Stimulated activated CD4-positive, alpha-beta T cell treated with anti-CD3 and anti-CD28 coated beads, TNF-alpha, amount 100 ng/mL, for 1 hour (primary cell): ENCODE measurements at regions not wholly inside any gene's neighbourhood (a gene's known extent, or its start where the extent isn't known, plus 50 kb on each side); places are given as distances from the start of the nearest gene placed in this dataset.

Experiments used
- DNase-seq, 3 donors: peaks; one replicate each; pipeline ENCODE4 v3.0.0-alpha.2; 2020; ENCODE audit warnings: low read depth in 3 of 3, low spot score in 1 of 3

GRCh38 chr5:38032149-38032548, 192.3 kb upstream of the GDNF start:
- no peak for DNase-seq

GRCh38 chr5:38031304-38031703, 191.5 kb upstream of the GDNF start:
- no peak for DNase-seq

GRCh38 chr5:38029397-38030065, 189.7 kb upstream of the GDNF start:
- no peak for DNase-seq

- no peak for DNase-seq
Measured at GRCh38 chr5:38023799-38024198, 184.0 kb upstream of the GDNF start.

GRCh38 chr5:38023371-38023770, 183.5 kb upstream of the GDNF start:
- DNase-seq = no peak

- no peak for DNase-seq
Measured at GRCh38 chr5:38022631-38023030, 182.8 kb upstream of the GDNF start.

GRCh38 chr5:38018016-38018415, 178.2 kb upstream of the GDNF start:
- no peak for DNase-seq

- DNase-seq = no peak
Measured at GRCh38 chr5:38013107-38013506, 173.3 kb upstream of the GDNF start.

- DNase-seq = no peak
Measured at GRCh38 chr5:38011668-38012188, 171.9 kb upstream of the GDNF start.

- DNase-seq = no peak
Measured at GRCh38 chr5:38009749-38010358, 170.0 kb upstream of the GDNF start.

GRCh38 chr5:38008198-38008597, 168.4 kb upstream of the GDNF start:
- DNase-seq = no peak

GRCh38 chr5:37999593-37999992, 159.8 kb upstream of the GDNF start:
- DNase-seq = no peak

GRCh38 chr5:37996918-37997317, 157.1 kb upstream of the GDNF start:
- DNase-seq = no peak

GRCh38 chr5:37994729-37995128, 154.9 kb upstream of the GDNF start:
- no peak for DNase-seq

- no peak for DNase-seq
Measured at GRCh38 chr5:37991301-37992299, 151.8 kb upstream of the GDNF start.

- no peak for DNase-seq
Measured at GRCh38 chr5:37989884-37990283, 150.0 kb upstream of the GDNF start.

GRCh38 chr5:37988454-37989046, 148.7 kb upstream of the GDNF start:
- no peak for DNase-seq

- no peak for DNase-seq
Measured at GRCh38 chr5:37984300-37984699, 144.5 kb upstream of the GDNF start.

GRCh38 chr5:37983463-37983862, 143.6 kb upstream of the GDNF start:
- DNase-seq = no peak

- DNase-seq = no peak
Measured at GRCh38 chr5:37979559-37979958, 139.7 kb upstream of the GDNF start.

- no peak for DNase-seq
Measured at GRCh38 chr5:37975531-37975930, 135.7 kb upstream of the GDNF start.
